WTC11 (cell line): ENCODE measurements at regions not wholly inside any gene's neighbourhood (a gene's known extent, or its start where the extent isn't known, plus 50 kb on each side); places are given as distances from the start of the nearest gene placed in this dataset.

Experiments used
- ATAC-seq: fragments of 200-7000 bp; cut with Tn5 transposase; 2 replicates; pipeline ENCODE4 v1.10.0; 2021; ENCODE audit warnings: mild to moderate bottlenecking, moderate library complexity
- CTCF ChIA-PET: fragments of 300-600 bp; sonication (Branson Sonifier 250); formaldehyde crosslinking; loops from one replicate; lab custom pipeline; 2021; ENCODE audit warnings: antibody characterized with exemption; lab: Charles Lee
- POLR2A ChIA-PET: fragments of 350-600 bp; sonication (Branson Sonifier 250); formaldehyde crosslinking; loops from one replicate; lab custom pipeline; 2021; ENCODE audit warnings: antibody characterized with exemption; lab: Charles Lee
- DNase-seq: peaks from one replicate; pipeline ENCODE4 v3.0.0; 2021; ENCODE audit warnings: low spot score
- H3K27ac Mint-ChIP-seq: 2 replicates; pipeline ENCODE4 v1.8.0; 2021; ENCODE audit warnings: mixed read lengths
- H3K27me3 Mint-ChIP-seq: 2 replicates; pipeline ENCODE4 v1.8.0; 2021; ENCODE audit warnings: low read depth, mild to moderate bottlenecking, moderate library complexity, mixed read lengths
- H3K36me3 Mint-ChIP-seq: 2 replicates; pipeline ENCODE4 v1.8.0; 2021; ENCODE audit warnings: mixed read lengths
- H3K4me1 Mint-ChIP-seq: 2 replicates; pipeline ENCODE4 v1.8.0; 2022; ENCODE audit warnings: mixed read lengths
- H3K4me3 Mint-ChIP-seq: 2 replicates; pipeline ENCODE4 v1.8.0; 2021; ENCODE audit warnings: mild to moderate bottlenecking, moderate library complexity, mixed read lengths
- H3K9me3 Mint-ChIP-seq: 2 replicates; pipeline ENCODE4 v1.8.0; 2021; ENCODE audit warnings: mixed read lengths
- ETV6 ChIP-seq: sonication (generic); formaldehyde crosslinking; IDR thresholded peaks from 2 replicates; pipeline ENCODE4 v1.8.1; 2022; ENCODE audit warnings: mild to moderate bottlenecking, missing genetic modification reagents
- FOXJ3 ChIP-seq: sonication (generic); formaldehyde crosslinking; IDR thresholded peaks from 2 replicates; pipeline ENCODE4 v1.9.0; 2021; ENCODE audit warnings: missing genetic modification reagents, mild to moderate bottlenecking, borderline replicate concordance
- GTF2I ChIP-seq: fragments of 250-450 bp; sonication (Bioruptor Pico); conservative IDR thresholded peaks from 2 replicates; pipeline ENCODE4 v1.4.0; 2021; ENCODE audit warnings: mild to moderate bottlenecking
- JUN ChIP-seq: sonication (generic); formaldehyde crosslinking; IDR thresholded peaks from 2 replicates; pipeline ENCODE4 v1.8.0; 2023; ENCODE audit warnings: mild to moderate bottlenecking, missing genetic modification reagents
- OVOL2 ChIP-seq: fragments of 250-450 bp; sonication (Bioruptor Pico); IDR thresholded peaks from 2 replicates; pipeline ENCODE4 v1.9.0; 2021; ENCODE audit warnings: mild to moderate bottlenecking, borderline replicate concordance
- SMAD3 ChIP-seq: sonication (generic); formaldehyde crosslinking; IDR thresholded peaks from 2 replicates; pipeline ENCODE4 v1.8.0; 2022; ENCODE audit warnings: missing genetic modification reagents, mild to moderate bottlenecking, borderline replicate concordance
- TCF7 ChIP-seq: sonication (generic); formaldehyde crosslinking; IDR thresholded peaks from 2 replicates; pipeline ENCODE4 v1.8.0; 2022; ENCODE audit warnings: mild to moderate bottlenecking, low read depth, missing genetic modification reagents, moderate library complexity
- ZNF263 ChIP-seq: sonication (generic); formaldehyde crosslinking; IDR thresholded peaks from 2 replicates; pipeline ENCODE4 v1.8.1; 2022; ENCODE audit warnings: low read depth, mild to moderate bottlenecking, moderate library complexity, missing genetic modification reagents
- ZNF423 ChIP-seq: fragments of 250-450 bp; sonication (Bioruptor Pico); IDR thresholded peaks from 2 replicates; pipeline ENCODE4 v2.1.2; 2022; ENCODE audit warnings: mild to moderate bottlenecking, moderate library complexity
- TF ChIP-seq, protein P1 (sequence below): fragments of 250-450 bp; sonication (Bioruptor Pico); IDR thresholded peaks from 2 replicates; pipeline ENCODE4 v1.9.0; 2021; ENCODE audit warnings: moderate library complexity, mild to moderate bottlenecking, inconsistent platforms, borderline replicate concordance
- TF ChIP-seq, protein P2 (sequence below): sonication (generic); formaldehyde crosslinking; IDR thresholded peaks from 2 replicates; pipeline ENCODE4 v1.8.0; 2023; ENCODE audit warnings: missing genetic modification reagents, mild to moderate bottlenecking, borderline replicate concordance
- TF ChIP-seq, protein P3 (sequence below): sonication (generic); formaldehyde crosslinking; IDR thresholded peaks from 2 replicates; pipeline ENCODE4 v1.8.0; 2022; ENCODE audit warnings: mild to moderate bottlenecking, missing genetic modification reagents
- TF ChIP-seq, protein P4 (sequence below): sonication (generic); formaldehyde crosslinking; IDR thresholded peaks from 2 replicates; pipeline ENCODE4 v1.8.0; 2023; ENCODE audit warnings: missing genetic modification reagents
- TF ChIP-seq, protein P5 (sequence below): sonication (generic); formaldehyde crosslinking; IDR thresholded peaks from 2 replicates; pipeline ENCODE4 v1.8.0; 2022; ENCODE audit warnings: missing genetic modification reagents
- TF ChIP-seq, protein P6 (sequence below): sonication (generic); formaldehyde crosslinking; IDR thresholded peaks from 2 replicates; pipeline ENCODE4 v1.8.1; 2023; ENCODE audit warnings: mild to moderate bottlenecking, missing genetic modification reagents, borderline replicate concordance
- TF ChIP-seq, protein P7 (sequence below): sonication (generic); formaldehyde crosslinking; IDR thresholded peaks from 2 replicates; pipeline ENCODE4 v1.8.1; 2023; ENCODE audit warnings: mild to moderate bottlenecking, missing genetic modification reagents

DNA sequence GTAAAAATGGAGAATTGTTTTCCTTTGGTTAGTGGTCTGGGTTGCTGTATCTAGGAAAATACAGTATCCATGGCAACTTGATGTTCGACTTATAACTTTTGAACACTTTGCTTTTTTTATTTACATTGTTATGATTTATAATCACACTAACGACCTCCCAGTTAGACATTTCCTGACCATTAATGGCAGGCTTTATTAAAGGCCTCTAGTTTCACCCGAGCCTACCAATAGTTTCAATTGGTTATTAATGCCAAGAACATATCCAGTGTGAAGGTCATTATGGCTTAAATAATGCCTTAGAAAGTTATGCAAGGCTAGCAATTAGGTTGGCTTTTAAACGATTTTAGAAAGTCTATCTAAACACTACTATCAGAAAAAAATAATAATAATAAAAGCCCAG lies 452.0 kb downstream of the DMRTA1 start:
- ChIA-PET CTCF (no interaction called here), POLR2A (no interaction called here)
- Mint-ChIP-seq H3K9me3 (no peaks in the 10 kb centered on the region), H3K4me3 (no peak overlapping the region), H3K4me1 (peaks cover 21% of the 10 kb centered on the region), H3K36me3 (no peaks in the 10 kb centered on the region), H3K27ac (no peak overlapping the region), H3K27me3 (no peaks in the 10 kb centered on the region)
- ATAC-seq (no peak), DNase-seq (no peak)
- TF ChIP-seq, protein P1, sequence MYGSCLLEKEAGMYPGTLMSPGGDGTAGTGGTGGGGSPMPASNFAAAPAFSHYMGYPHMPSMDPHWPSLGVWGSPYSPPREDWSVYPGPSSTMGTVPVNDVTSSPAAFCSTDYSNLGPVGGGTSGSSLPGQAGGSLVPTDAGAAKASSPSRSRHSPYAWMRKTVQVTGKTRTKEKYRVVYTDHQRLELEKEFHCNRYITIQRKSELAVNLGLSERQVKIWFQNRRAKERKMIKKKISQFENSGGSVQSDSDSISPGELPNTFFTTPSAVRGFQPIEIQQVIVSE, result no peak
- TF ChIP-seq, protein P2, sequence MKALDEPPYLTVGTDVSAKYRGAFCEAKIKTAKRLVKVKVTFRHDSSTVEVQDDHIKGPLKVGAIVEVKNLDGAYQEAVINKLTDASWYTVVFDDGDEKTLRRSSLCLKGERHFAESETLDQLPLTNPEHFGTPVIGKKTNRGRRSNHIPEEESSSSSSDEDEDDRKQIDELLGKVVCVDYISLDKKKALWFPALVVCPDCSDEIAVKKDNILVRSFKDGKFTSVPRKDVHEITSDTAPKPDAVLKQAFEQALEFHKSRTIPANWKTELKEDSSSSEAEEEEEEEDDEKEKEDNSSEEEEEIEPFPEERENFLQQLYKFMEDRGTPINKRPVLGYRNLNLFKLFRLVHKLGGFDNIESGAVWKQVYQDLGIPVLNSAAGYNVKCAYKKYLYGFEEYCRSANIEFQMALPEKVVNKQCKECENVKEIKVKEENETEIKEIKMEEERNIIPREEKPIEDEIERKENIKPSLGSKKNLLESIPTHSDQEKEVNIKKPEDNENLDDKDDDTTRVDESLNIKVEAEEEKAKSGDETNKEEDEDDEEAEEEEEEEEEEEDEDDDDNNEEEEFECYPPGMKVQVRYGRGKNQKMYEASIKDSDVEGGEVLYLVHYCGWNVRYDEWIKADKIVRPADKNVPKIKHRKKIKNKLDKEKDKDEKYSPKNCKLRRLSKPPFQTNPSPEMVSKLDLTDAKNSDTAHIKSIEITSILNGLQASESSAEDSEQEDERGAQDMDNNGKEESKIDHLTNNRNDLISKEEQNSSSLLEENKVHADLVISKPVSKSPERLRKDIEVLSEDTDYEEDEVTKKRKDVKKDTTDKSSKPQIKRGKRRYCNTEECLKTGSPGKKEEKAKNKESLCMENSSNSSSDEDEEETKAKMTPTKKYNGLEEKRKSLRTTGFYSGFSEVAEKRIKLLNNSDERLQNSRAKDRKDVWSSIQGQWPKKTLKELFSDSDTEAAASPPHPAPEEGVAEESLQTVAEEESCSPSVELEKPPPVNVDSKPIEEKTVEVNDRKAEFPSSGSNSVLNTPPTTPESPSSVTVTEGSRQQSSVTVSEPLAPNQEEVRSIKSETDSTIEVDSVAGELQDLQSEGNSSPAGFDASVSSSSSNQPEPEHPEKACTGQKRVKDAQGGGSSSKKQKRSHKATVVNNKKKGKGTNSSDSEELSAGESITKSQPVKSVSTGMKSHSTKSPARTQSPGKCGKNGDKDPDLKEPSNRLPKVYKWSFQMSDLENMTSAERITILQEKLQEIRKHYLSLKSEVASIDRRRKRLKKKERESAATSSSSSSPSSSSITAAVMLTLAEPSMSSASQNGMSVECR (CRISPR knock-in tag), result no peak
- no peak for TF ChIP-seq SMAD3 (CRISPR knock-in tag)
- TF ChIP-seq, protein P3, sequence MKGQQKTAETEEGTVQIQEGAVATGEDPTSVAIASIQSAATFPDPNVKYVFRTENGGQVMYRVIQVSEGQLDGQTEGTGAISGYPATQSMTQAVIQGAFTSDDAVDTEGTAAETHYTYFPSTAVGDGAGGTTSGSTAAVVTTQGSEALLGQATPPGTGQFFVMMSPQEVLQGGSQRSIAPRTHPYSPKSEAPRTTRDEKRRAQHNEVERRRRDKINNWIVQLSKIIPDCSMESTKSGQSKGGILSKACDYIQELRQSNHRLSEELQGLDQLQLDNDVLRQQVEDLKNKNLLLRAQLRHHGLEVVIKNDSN, result no peak
- TF ChIP-seq, protein P4, sequence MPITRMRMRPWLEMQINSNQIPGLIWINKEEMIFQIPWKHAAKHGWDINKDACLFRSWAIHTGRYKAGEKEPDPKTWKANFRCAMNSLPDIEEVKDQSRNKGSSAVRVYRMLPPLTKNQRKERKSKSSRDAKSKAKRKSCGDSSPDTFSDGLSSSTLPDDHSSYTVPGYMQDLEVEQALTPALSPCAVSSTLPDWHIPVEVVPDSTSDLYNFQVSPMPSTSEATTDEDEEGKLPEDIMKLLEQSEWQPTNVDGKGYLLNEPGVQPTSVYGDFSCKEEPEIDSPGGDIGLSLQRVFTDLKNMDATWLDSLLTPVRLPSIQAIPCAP (CRISPR knock-in tag), result no peak
- no peak for TF ChIP-seq FOXJ3
- no peak for TF ChIP-seq JUN (CRISPR knock-in tag)
- TF ChIP-seq, protein P5, sequence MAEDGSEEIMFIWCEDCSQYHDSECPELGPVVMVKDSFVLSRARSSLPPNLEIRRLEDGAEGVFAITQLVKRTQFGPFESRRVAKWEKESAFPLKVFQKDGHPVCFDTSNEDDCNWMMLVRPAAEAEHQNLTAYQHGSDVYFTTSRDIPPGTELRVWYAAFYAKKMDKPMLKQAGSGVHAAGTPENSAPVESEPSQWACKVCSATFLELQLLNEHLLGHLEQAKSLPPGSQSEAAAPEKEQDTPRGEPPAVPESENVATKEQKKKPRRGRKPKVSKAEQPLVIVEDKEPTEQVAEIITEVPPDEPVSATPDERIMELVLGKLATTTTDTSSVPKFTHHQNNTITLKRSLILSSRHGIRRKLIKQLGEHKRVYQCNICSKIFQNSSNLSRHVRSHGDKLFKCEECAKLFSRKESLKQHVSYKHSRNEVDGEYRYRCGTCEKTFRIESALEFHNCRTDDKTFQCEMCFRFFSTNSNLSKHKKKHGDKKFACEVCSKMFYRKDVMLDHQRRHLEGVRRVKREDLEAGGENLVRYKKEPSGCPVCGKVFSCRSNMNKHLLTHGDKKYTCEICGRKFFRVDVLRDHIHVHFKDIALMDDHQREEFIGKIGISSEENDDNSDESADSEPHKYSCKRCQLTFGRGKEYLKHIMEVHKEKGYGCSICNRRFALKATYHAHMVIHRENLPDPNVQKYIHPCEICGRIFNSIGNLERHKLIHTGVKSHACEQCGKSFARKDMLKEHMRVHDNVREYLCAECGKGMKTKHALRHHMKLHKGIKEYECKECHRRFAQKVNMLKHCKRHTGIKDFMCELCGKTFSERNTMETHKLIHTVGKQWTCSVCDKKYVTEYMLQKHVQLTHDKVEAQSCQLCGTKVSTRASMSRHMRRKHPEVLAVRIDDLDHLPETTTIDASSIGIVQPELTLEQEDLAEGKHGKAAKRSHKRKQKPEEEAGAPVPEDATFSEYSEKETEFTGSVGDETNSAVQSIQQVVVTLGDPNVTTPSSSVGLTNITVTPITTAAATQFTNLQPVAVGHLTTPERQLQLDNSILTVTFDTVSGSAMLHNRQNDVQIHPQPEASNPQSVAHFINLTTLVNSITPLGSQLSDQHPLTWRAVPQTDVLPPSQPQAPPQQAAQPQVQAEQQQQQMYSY (CRISPR knock-in tag), result no peak
- TF ChIP-seq GTF2I, result no peak
- no peak for TF ChIP-seq ETV6 (CRISPR knock-in tag)
- TF ChIP-seq ZNF263 (CRISPR knock-in tag), result no peak
- no peak for TF ChIP-seq TCF7

DNA sequence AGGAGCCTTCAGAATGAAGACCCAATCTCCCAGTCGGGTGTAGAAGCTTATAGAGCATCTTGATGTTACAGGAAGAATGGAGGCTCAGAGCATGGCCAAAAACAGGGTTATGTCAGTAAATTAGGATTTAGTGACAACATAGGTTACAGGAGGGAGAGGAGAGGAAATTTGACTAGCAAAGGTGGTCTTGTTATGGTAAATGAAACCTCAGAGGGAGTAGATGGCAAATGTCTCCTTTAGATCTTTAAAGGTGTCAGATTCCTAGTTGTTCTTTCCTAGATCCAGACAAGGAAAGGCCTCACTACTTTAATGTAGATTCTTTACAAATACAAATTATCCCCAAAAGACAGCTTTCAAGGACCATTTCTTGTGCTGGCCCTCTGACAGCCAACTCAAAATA lies 465.0 kb downstream of the DMRTA1 start:
- Mint-ChIP-seq H3K27me3 (no peaks in the 10 kb centered on the region), H3K27ac (peak overlapping the region; percentile 91), H3K9me3 (peaks cover 5% of the 10 kb centered on the region), H3K4me1 (peaks cover 41% of the 10 kb centered on the region), H3K36me3 (no peaks in the 10 kb centered on the region), H3K4me3 (no peak overlapping the region)
- CTCF ChIA-PET, result no interaction called here
- TF ChIP-seq SMAD3 (CRISPR knock-in tag), result no peak
- TF ChIP-seq, protein P6, sequence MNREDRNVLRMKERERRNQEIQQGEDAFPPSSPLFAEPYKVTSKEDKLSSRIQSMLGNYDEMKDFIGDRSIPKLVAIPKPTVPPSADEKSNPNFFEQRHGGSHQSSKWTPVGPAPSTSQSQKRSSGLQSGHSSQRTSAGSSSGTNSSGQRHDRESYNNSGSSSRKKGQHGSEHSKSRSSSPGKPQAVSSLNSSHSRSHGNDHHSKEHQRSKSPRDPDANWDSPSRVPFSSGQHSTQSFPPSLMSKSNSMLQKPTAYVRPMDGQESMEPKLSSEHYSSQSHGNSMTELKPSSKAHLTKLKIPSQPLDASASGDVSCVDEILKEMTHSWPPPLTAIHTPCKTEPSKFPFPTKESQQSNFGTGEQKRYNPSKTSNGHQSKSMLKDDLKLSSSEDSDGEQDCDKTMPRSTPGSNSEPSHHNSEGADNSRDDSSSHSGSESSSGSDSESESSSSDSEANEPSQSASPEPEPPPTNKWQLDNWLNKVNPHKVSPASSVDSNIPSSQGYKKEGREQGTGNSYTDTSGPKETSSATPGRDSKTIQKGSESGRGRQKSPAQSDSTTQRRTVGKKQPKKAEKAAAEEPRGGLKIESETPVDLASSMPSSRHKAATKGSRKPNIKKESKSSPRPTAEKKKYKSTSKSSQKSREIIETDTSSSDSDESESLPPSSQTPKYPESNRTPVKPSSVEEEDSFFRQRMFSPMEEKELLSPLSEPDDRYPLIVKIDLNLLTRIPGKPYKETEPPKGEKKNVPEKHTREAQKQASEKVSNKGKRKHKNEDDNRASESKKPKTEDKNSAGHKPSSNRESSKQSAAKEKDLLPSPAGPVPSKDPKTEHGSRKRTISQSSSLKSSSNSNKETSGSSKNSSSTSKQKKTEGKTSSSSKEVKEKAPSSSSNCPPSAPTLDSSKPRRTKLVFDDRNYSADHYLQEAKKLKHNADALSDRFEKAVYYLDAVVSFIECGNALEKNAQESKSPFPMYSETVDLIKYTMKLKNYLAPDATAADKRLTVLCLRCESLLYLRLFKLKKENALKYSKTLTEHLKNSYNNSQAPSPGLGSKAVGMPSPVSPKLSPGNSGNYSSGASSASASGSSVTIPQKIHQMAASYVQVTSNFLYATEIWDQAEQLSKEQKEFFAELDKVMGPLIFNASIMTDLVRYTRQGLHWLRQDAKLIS (CRISPR knock-in tag), result no peak
- TF ChIP-seq, protein P7, sequence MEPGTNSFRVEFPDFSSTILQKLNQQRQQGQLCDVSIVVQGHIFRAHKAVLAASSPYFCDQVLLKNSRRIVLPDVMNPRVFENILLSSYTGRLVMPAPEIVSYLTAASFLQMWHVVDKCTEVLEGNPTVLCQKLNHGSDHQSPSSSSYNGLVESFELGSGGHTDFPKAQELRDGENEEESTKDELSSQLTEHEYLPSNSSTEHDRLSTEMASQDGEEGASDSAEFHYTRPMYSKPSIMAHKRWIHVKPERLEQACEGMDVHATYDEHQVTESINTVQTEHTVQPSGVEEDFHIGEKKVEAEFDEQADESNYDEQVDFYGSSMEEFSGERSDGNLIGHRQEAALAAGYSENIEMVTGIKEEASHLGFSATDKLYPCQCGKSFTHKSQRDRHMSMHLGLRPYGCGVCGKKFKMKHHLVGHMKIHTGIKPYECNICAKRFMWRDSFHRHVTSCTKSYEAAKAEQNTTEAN, result no peak
- TF ChIP-seq JUN (CRISPR knock-in tag), result no peak
- no peak for TF ChIP-seq OVOL2
- no peak for TF ChIP-seq ZNF423 (CRISPR knock-in tag)
- POLR2A ChIA-PET, result interaction anchor here (0.8 kb wide), 1 partner anchor 12 kb away, joined by 5 read pairs; no protein-coding TSS in a partner anchor
- peak; percentile 70 for ATAC-seq
- DNase-seq, result no peak
